HCT116 (cell line): ENCODE measurements at regions not wholly inside any gene's neighbourhood (a gene's known extent, or its start where the extent isn't known, plus 50 kb on each side); places are given as distances from the start of the nearest gene placed in this dataset.
"Not testable (repeated sequence)": the region's sequence is repeated elsewhere in the genome, so short reads cannot be mapped to it uniquely, and the experiment has no call there.

ENCODE experiments used
- ATAC-seq: fragments of 200-7000 bp; cut with Tn5 transposase; 2 replicates; pipeline ENCODE4 v1.9.1; 2020; ENCODE audit warnings: mild to moderate bottlenecking, moderate library complexity
- BruUV-seq: library from RNA; stranded (reverse); fragments of 400-500 nt; replicated peaks from 2 replicates; lab custom pipeline; 2021; lab: Mats Ljungman, UMichigan
- CTCF ChIA-PET: fragments of 300-600 bp; sonication (Branson Sonifier 250); formaldehyde crosslinking; loops from one replicate; lab custom pipeline; 2021; ENCODE audit warnings: antibody characterized with exemption; lab: Charles Lee
- POLR2A ChIA-PET: fragments of 300-600, 350-600 bp; sonication (Branson Sonifier 250); formaldehyde crosslinking; loops from one replicate; lab custom pipeline; 2021; ENCODE audit warnings: antibody characterized with exemption; lab: Charles Lee
- RAD21 ChIA-PET, 2 experiments: fragments of 300-600 bp; sonication (Branson Sonifier 250); formaldehyde crosslinking; loops; one replicate each; lab custom pipeline; 2023; ENCODE audit warnings: low total read pairs in 2 of 2; ENCODE audit not compliant: uncharacterized antibody in 2 of 2, unreplicated experiment in 2 of 2, low non-redundant PET in 1 of 2; lab: Charles Lee
- DNase-seq: peaks from one replicate; pipeline ENCODE4 v3.0.0-alpha.2; 2010; ENCODE audit warnings: low read depth, low spot score
- H2AFZ ChIP-seq: fragments of 200-600 bp; shearing (Covaris generic), sonication (generic); 2 replicates; pipeline ENCODE4 v1.6.1; 2017; ENCODE audit warnings: low read depth, mixed run types, mixed read lengths, antibody characterized with exemption, low read length; ENCODE audit not compliant: poor library complexity, severe bottlenecking
- H3K27ac ChIP-seq: 2 replicates; pipeline ENCODE4 v1.5.1; 2012; ENCODE audit warnings: low read depth, low read length
- H3K27me3 ChIP-seq: fragments of 200-600 bp; sonication (generic); 2 replicates; pipeline ENCODE4 v1.6.1; 2016; ENCODE audit warnings: mixed run types, low read length, mixed read lengths; ENCODE audit not compliant: insufficient read depth
- H3K36me3 ChIP-seq, 2 experiments: fragments of 200-500 bp in 1 of 2; fragments of 200-600 bp in 1 of 2; sonication (Bioruptor generic) in 1 of 2; sonication (generic) in 1 of 2; 2 replicates each; pipeline versions ENCODE4 v1.5.1 to v1.6.1; 2014 to 2016; ENCODE audit warnings: low read length in 2 of 2, inconsistent platforms in 1 of 2, mixed read lengths in 1 of 2, mixed run types in 1 of 2; ENCODE audit not compliant: insufficient read depth in 2 of 2, control insufficient read depth in 1 of 2
- H3K4me1 ChIP-seq, 2 experiments: fragments of 200-600 bp in 1 of 2; sonication (generic) in 1 of 2; 2 replicates each; pipeline versions ENCODE4 v1.5.1 to v1.6.1; 2012 to 2017; ENCODE audit warnings: low read length in 2 of 2, inconsistent platforms in 1 of 2, mild to moderate bottlenecking in 1 of 2, mixed read lengths in 1 of 2, mixed run types in 1 of 2, moderate library complexity in 1 of 2; ENCODE audit not compliant: insufficient read depth in 2 of 2, control insufficient read depth in 1 of 2
- H3K4me2 ChIP-seq: fragments of 200-600 bp; sonication (generic); 2 replicates; pipeline ENCODE4 v1.6.1; 2017; ENCODE audit warnings: mixed run types, low read length, mixed read lengths
- H3K4me3 ChIP-seq, 2 experiments: fragments of 200-600 bp in 1 of 2; sonication (generic) in 1 of 2; replicated peaks in 1 of 2; 2 replicates each; pipeline ENCODE4 v1.5.1; 2011 to 2016; ENCODE audit warnings: low read length in 2 of 2, control low read depth in 1 of 2, low read depth in 1 of 2, mild to moderate bottlenecking in 1 of 2, mixed read lengths in 1 of 2, mixed run types in 1 of 2
- H3K79me2 ChIP-seq: fragments of 200-600 bp; sonication (generic); 2 replicates; pipeline ENCODE4 v1.6.1; 2017; ENCODE audit warnings: mild to moderate bottlenecking, mixed run types, low read length, moderate library complexity, mixed read lengths; ENCODE audit not compliant: insufficient read depth
- H3K9ac ChIP-seq: fragments of 200-600 bp; sonication (generic); 2 replicates; pipeline ENCODE4 v1.6.1; 2016; ENCODE audit warnings: low read length, mixed read lengths
- H3K9me2 ChIP-seq: fragments of 200-600 bp; sonication (generic), shearing (Covaris generic); 2 replicates; pipeline ENCODE4 v1.6.1; 2017; ENCODE audit warnings: mixed run types, mild to moderate bottlenecking, moderate library complexity; ENCODE audit not compliant: insufficient read depth
- H3K9me3 ChIP-seq, 2 experiments: fragments of 200-500 bp in 1 of 2; fragments of 200-600 bp in 1 of 2; sonication (Bioruptor generic) in 1 of 2; sonication (generic) in 1 of 2; 2 replicates each; pipeline ENCODE4 v1.6.1; 2014 to 2017; ENCODE audit warnings: low read length in 2 of 2, mixed read lengths in 2 of 2, inconsistent platforms in 1 of 2, low read depth in 1 of 2, mild to moderate bottlenecking in 1 of 2, mixed run types in 1 of 2, moderate library complexity in 1 of 2; ENCODE audit not compliant: control insufficient read depth in 1 of 2, insufficient read depth in 1 of 2
- H4K20me1 ChIP-seq: fragments of 200-600 bp; sonication (generic), shearing (Covaris generic); 2 replicates; pipeline ENCODE4 v1.6.1; 2017; ENCODE audit warnings: mixed run types, mild to moderate bottlenecking, moderate library complexity; ENCODE audit not compliant: insufficient read depth
- ATF3 ChIP-seq: IDR thresholded peaks from 2 replicates; pipeline ENCODE4 v1.6.1; 2012
- EGR1 ChIP-seq: IDR thresholded peaks from 2 replicates; pipeline ENCODE4 v1.6.1; 2012; ENCODE audit warnings: low read depth
- POLR2A ChIP-seq: IDR thresholded peaks from 2 replicates; pipeline ENCODE4 v1.7.0; 2011; ENCODE audit warnings: borderline replicate concordance; ENCODE audit not compliant: insufficient read depth, insufficient read length; ENCODE audit errors: extremely low read depth
- POLR2AphosphoS5 ChIP-seq: IDR thresholded peaks from 2 replicates; pipeline ENCODE4 v1.6.1; 2011; ENCODE audit warnings: mild to moderate bottlenecking, low read depth, low read length, moderate library complexity
- RAD21 ChIP-seq: IDR thresholded peaks from 2 replicates; pipeline ENCODE4 v1.6.1; 2012; ENCODE audit warnings: low read depth, mild to moderate bottlenecking
- TCF7L2 ChIP-seq: IDR thresholded peaks from 2 replicates; pipeline ENCODE4 v1.7.0; 2011; ENCODE audit warnings: borderline replicate concordance, inconsistent platforms; ENCODE audit not compliant: insufficient read depth, insufficient read length; ENCODE audit errors: extremely low read depth
- YY1 ChIP-seq: IDR thresholded peaks from 2 replicates; pipeline ENCODE4 v1.6.1; 2011; ENCODE audit warnings: low read length, low read depth, moderate library complexity, mild to moderate bottlenecking; ENCODE audit not compliant: insufficient replicate concordance; ENCODE audit errors: extremely low read depth
- ZBTB33 ChIP-seq: IDR thresholded peaks from 2 replicates; pipeline ENCODE4 v1.6.1; 2011; ENCODE audit warnings: mild to moderate bottlenecking, low read length, moderate library complexity; ENCODE audit not compliant: insufficient replicate concordance; ENCODE audit errors: extremely low read depth
- ZNF274 ChIP-seq: fragments of 200-500 bp; sonication (Bioruptor generic); IDR thresholded peaks from 2 replicates; pipeline ENCODE4 v1.6.1; 2014; ENCODE audit warnings: mild to moderate bottlenecking, low read depth, low read length, inconsistent platforms
- intact Hi-C: fragments of 100-400 bp; cut with micrococcal nuclease; formaldehyde crosslinking; loops from 2 replicates; pipeline ENCODE4 v1.10.0; 2022

DNA sequence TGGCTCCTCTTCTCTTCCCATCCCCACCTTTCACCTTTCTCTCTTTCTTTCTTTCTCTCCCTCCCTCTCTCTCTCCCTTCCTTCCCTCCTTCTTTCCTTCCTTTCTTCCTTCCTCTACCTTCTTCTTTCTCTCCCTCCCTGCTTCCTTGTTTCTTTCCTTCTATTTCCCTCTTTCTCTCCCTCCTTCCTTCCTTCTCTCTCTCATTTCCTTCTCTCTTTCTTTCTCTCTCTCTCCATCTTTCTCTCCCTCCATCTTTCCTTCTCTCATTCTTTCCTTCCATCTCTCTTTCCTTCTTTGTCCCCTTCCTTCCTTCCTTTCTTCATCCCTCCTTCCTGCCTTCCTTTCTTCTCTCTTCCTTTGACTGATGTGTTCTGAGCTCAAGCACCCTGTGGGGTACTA is 1467.0 kb upstream of the DEFB115 start:
- H2AFZ ChIP-seq, result no peak overlapping the region
- ChIA-PET CTCF (no interaction called here), RAD21 (no interaction called here), POLR2A (no interaction called here)
- ATAC-seq, result no peak
- H3K36me3 ChIP-seq, result no peaks in the 10 kb centered on the region
- intact Hi-C loops, result no loop called here
- no peaks in the 10 kb centered on the region for H4K20me1 ChIP-seq
- no peak overlapping the region for H3K27ac ChIP-seq
- no peak for DNase-seq
- no TSS peak for BruUV-seq
- TF ChIP-seq POLR2A, result no peak
- TF ChIP-seq RAD21, result no peak
- TF ChIP-seq ATF3, result no peak
- no peak for TF ChIP-seq EGR1
- no peak for TF ChIP-seq TCF7L2
- TF ChIP-seq ZBTB33, result no peak
- TF ChIP-seq POLR2AphosphoS5, result no peak
- TF ChIP-seq ZNF274, result no peak
- no peak for TF ChIP-seq YY1
- no peak overlapping the region for H3K4me3 ChIP-seq
- no peak overlapping the region for H3K4me2 ChIP-seq
- no peaks in the 10 kb centered on the region for H3K4me1 ChIP-seq
- no peaks in the 10 kb centered on the region for H3K9me3 ChIP-seq
- no peak overlapping the region for H3K9ac ChIP-seq
- H3K27me3 ChIP-seq, result no peaks in the 10 kb centered on the region
- H3K9me2 ChIP-seq, result no peaks in the 10 kb centered on the region
- no peaks in the 10 kb centered on the region for H3K79me2 ChIP-seq

- H3K9ac ChIP-seq, H3K4me2 ChIP-seq, H3K9me2 ChIP-seq, H3K27me3 ChIP-seq, H3K4me3 ChIP-seq, CTCF ChIA-PET, intact Hi-C loops, RAD21 ChIA-PET, H3K4me1 ChIP-seq, H3K36me3 ChIP-seq, H4K20me1 ChIP-seq, H3K79me2 ChIP-seq, ATAC-seq, H2AFZ ChIP-seq, H3K9me3 ChIP-seq, DNase-seq, POLR2A ChIA-PET, H3K27ac ChIP-seq, BruUV-seq: not testable (repeated sequence)
Observed at GRCh38 chr20:29831508-29831907, 1426.0 kb upstream of the DEFB115 start.

GRCh38 chr20:29868014-29868413 is 1389.5 kb upstream of the DEFB115 start:
- BruUV-seq, H3K36me3 ChIP-seq, H3K9ac ChIP-seq, H3K9me2 ChIP-seq, ATAC-seq, H4K20me1 ChIP-seq, CTCF ChIA-PET, H3K4me2 ChIP-seq, H3K4me1 ChIP-seq, POLR2A ChIA-PET, H2AFZ ChIP-seq, H3K79me2 ChIP-seq, intact Hi-C loops, H3K9me3 ChIP-seq, DNase-seq, RAD21 ChIA-PET, H3K27ac ChIP-seq, H3K27me3 ChIP-seq, H3K4me3 ChIP-seq: not testable (repeated sequence)
